PC-9 (cell line): ENCODE measurements at regions not wholly inside any gene's neighbourhood (a gene's known extent, or its start where the extent isn't known, plus 50 kb on each side); places are given as distances from the start of the nearest gene placed in this dataset.

ENCODE experiments used
- EZH2 ChIP-seq: fragments of 200-600 bp; sonication (generic); IDR thresholded peaks from 2 replicates; pipeline ENCODE4 v1.8.0; 2017; ENCODE audit warnings: antibody characterized with exemption, low read depth
- TF ChIP-seq, protein P1 (sequence below): fragments of 200-600 bp; sonication (generic); conservative IDR thresholded peaks from 2 replicates; pipeline ENCODE4 v1.6.1; 2017; ENCODE audit warnings: mixed run types, antibody characterized with exemption, mild to moderate bottlenecking, moderate library complexity

DNA sequence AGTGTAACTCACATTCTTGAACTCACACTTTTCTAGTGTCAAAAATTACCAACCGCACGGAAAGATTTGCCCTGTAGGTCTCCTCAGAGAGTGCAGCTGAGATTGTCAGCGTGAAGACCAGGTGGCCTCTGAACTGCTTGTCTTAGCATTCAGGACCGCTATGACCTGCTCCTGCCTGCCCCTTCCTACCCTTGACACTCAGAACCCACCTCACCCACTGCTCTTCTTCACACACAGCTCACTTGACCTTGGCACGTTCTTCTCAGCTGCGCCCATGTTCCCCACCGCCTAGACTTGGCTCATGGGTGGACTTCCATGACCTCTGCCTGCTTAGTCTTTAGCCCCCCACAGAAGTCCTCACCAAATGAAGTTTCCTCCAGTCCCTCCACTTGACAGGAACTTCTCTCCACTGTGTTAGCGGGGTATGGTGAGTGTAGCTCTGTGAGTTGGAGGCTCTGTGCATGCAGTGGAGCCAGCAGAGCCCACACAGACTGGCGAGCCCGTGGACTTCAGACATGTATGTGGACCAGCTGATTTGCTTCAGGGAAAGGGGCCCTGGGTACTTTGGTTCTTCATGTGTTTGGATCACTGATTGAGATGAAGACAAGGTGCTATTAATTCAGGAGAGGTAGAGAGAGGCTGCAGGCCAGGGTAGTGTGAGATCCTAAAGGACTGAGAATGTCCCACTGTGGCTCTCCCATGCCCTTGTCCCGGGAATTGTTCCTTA, 221.3 kb downstream of the OPA1 start:
- no peak for TF ChIP-seq EZH2
- TF ChIP-seq, protein P1, sequence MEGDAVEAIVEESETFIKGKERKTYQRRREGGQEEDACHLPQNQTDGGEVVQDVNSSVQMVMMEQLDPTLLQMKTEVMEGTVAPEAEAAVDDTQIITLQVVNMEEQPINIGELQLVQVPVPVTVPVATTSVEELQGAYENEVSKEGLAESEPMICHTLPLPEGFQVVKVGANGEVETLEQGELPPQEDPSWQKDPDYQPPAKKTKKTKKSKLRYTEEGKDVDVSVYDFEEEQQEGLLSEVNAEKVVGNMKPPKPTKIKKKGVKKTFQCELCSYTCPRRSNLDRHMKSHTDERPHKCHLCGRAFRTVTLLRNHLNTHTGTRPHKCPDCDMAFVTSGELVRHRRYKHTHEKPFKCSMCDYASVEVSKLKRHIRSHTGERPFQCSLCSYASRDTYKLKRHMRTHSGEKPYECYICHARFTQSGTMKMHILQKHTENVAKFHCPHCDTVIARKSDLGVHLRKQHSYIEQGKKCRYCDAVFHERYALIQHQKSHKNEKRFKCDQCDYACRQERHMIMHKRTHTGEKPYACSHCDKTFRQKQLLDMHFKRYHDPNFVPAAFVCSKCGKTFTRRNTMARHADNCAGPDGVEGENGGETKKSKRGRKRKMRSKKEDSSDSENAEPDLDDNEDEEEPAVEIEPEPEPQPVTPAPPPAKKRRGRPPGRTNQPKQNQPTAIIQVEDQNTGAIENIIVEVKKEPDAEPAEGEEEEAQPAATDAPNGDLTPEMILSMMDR: no peak
